RWPE2 (cell line): ENCODE measurements at regions not wholly inside any gene's neighbourhood (a gene's known extent, or its start where the extent isn't known, plus 50 kb on each side); places are given as distances from the start of the nearest gene placed in this dataset.
A peak's percentile ranks its signal among the peaks of the same experiment; 100 is the strongest.

Experiments
- ATAC-seq: fragments of 200-7000 bp; cut with Tn5 transposase; 3 replicates; pipeline ENCODE4 v1.9.1; 2021; ENCODE audit warnings: low read depth
- DNase-seq: peaks from one replicate; pipeline ENCODE4 v3.0.0-alpha.2; 2020; ENCODE audit warnings: low spot score
- H3K27ac ChIP-seq: fragments of 450-650 bp; 2 replicates; pipeline ENCODE4 v1.5.1; 2017; ENCODE audit warnings: mild to moderate bottlenecking; ENCODE audit not compliant: poor library complexity, severe bottlenecking
- H3K27me3 ChIP-seq: fragments of 250-450 bp; sonication (Bioruptor Pico); 2 replicates; pipeline ENCODE4 v1.5.1; 2021; ENCODE audit warnings: mild to moderate bottlenecking, moderate library complexity; ENCODE audit not compliant: insufficient read depth, poor library complexity, severe bottlenecking
- H3K36me3 ChIP-seq: fragments of 250-450 bp; sonication (Bioruptor Pico); 2 replicates; pipeline ENCODE4 v1.5.1; 2020; ENCODE audit warnings: low read depth, mild to moderate bottlenecking, moderate library complexity
- H3K4me1 ChIP-seq: fragments of 250-450 bp; sonication (Bioruptor Pico); 2 replicates; pipeline ENCODE4 v1.5.1; 2021; ENCODE audit warnings: mild to moderate bottlenecking, moderate library complexity; ENCODE audit not compliant: insufficient read depth, poor library complexity, severe bottlenecking
- H3K4me3 ChIP-seq: fragments of 250-450 bp; sonication (Bioruptor Pico); 2 replicates; pipeline ENCODE4 v1.5.1; 2021; ENCODE audit warnings: mild to moderate bottlenecking, moderate library complexity; ENCODE audit not compliant: severe bottlenecking
- H3K9me3 ChIP-seq: fragments of 250-450 bp; sonication (Bioruptor Pico); 2 replicates; pipeline ENCODE4 v1.5.1; 2021; ENCODE audit warnings: mild to moderate bottlenecking, moderate library complexity; ENCODE audit not compliant: severe bottlenecking
- CTCF ChIP-seq: fragments of 450-650 bp; IDR thresholded peaks from one replicate; pipeline ENCODE4 v1.5.1; 2017; ENCODE audit warnings: mild to moderate bottlenecking, moderate library complexity; ENCODE audit not compliant: poor library complexity, severe bottlenecking

GRCh38 chr5:125465703-125466102 lies 719.3 kb upstream of the ZNF608 start:
- Histone ChIP-seq H3K9me3 (no peaks in the 10 kb centered on the region), H3K4me3 (no peak overlapping the region), H3K4me1 (no peaks in the 10 kb centered on the region), H3K27me3 (no peaks in the 10 kb centered on the region), H3K27ac (no peak overlapping the region), H3K36me3 (no peaks in the 10 kb centered on the region)
- ATAC-seq (no peak), DNase-seq (no peak)
- no peak for TF ChIP-seq CTCF

- Histone ChIP-seq H3K27me3 (no peaks in the 10 kb centered on the region), H3K4me1 (no peaks in the 10 kb centered on the region), H3K27ac (no peak overlapping the region), H3K36me3 (no peaks in the 10 kb centered on the region), H3K4me3 (no peak overlapping the region), H3K9me3 (no peaks in the 10 kb centered on the region)
- TF ChIP-seq CTCF: no peak
- ATAC-seq: no peak
- no peak for DNase-seq
Observed at GRCh38 chr5:125467222-125467621, 720.8 kb upstream of the ZNF608 start.

- TF ChIP-seq CTCF: no peak
- no peaks in the 10 kb centered on the region for H3K9me3 ChIP-seq
- no peaks in the 10 kb centered on the region for H3K27me3 ChIP-seq
- H3K4me1 ChIP-seq: no peaks in the 10 kb centered on the region
- DNase-seq (no peak), ATAC-seq (no peak)
- no peak overlapping the region for H3K27ac ChIP-seq
- H3K36me3 ChIP-seq: no peaks in the 10 kb centered on the region
- H3K4me3 ChIP-seq: no peak overlapping the region
Observed at GRCh38 chr5:125470280-125470902, 724.0 kb upstream of the ZNF608 start.

GRCh38 chr5:125476901-125477585 lies 730.6 kb upstream of the ZNF608 start:
- Histone ChIP-seq H3K27me3 (no peaks in the 10 kb centered on the region), H3K27ac (peak overlapping the region; percentile 24), H3K4me3 (no peak overlapping the region), H3K4me1 (peaks cover 19% of the 10 kb centered on the region), H3K9me3 (no peaks in the 10 kb centered on the region), H3K36me3 (no peaks in the 10 kb centered on the region)
- no peak for TF ChIP-seq CTCF
- ATAC-seq: peak; percentile 76
- no peak for DNase-seq

GRCh38 chr5:125477586-125477975 lies 731.1 kb upstream of the ZNF608 start:
- Histone ChIP-seq H3K27ac (peak overlapping the region; percentile 24), H3K27me3 (no peaks in the 10 kb centered on the region), H3K4me1 (peaks cover 19% of the 10 kb centered on the region), H3K4me3 (no peak overlapping the region), H3K9me3 (no peaks in the 10 kb centered on the region), H3K36me3 (no peaks in the 10 kb centered on the region)
- TF ChIP-seq CTCF: no peak
- ATAC-seq (no peak), DNase-seq (no peak)
